Chondrocyte (in vitro differentiated cells): ENCODE measurements at regions not wholly inside any gene's neighbourhood (a gene's known extent, or its start where the extent isn't known, plus 50 kb on each side); places are given as distances from the start of the nearest gene placed in this dataset.
"Not testable (repeated sequence)": the region's sequence is repeated elsewhere in the genome, so short reads cannot be mapped to it uniquely, and the experiment has no call there.

Experiments used
- DNase-seq: peaks from one replicate; pipeline ENCODE4 v3.0.0; 2021; ENCODE audit warnings: mixed read lengths, low spot score
- H3K27ac Mint-ChIP-seq: one replicate; pipeline ENCODE4 v1.8.0; 2021; ENCODE audit warnings: mild to moderate bottlenecking, moderate library complexity, mixed read lengths; ENCODE audit not compliant: unreplicated experiment
- H3K27me3 Mint-ChIP-seq: 2 replicates; pipeline ENCODE4 v1.8.0; 2021; ENCODE audit warnings: low read depth, mixed read lengths
- H3K36me3 Mint-ChIP-seq: 2 replicates; pipeline ENCODE4 v1.8.0; 2021; ENCODE audit warnings: low read depth, mixed read lengths
- H3K4me1 Mint-ChIP-seq: 2 replicates; pipeline ENCODE4 v1.8.0; 2021; ENCODE audit warnings: low read depth, mild to moderate bottlenecking, mixed read lengths
- H3K4me3 Mint-ChIP-seq: one replicate; pipeline ENCODE4 v1.8.0; 2021; ENCODE audit warnings: mild to moderate bottlenecking, moderate library complexity, mixed read lengths; ENCODE audit not compliant: unreplicated experiment
- H3K9me3 Mint-ChIP-seq: 2 replicates; pipeline ENCODE4 v1.8.0; 2021; ENCODE audit warnings: low read depth, mixed read lengths
- CTCF ChIP-seq: fragments of 200-600 bp; sonication (generic); IDR thresholded peaks from 2 replicates; pipeline ENCODE4 v1.5.0; 2021; ENCODE audit warnings: antibody characterized with exemption, mild to moderate bottlenecking, moderate library complexity

DNA sequence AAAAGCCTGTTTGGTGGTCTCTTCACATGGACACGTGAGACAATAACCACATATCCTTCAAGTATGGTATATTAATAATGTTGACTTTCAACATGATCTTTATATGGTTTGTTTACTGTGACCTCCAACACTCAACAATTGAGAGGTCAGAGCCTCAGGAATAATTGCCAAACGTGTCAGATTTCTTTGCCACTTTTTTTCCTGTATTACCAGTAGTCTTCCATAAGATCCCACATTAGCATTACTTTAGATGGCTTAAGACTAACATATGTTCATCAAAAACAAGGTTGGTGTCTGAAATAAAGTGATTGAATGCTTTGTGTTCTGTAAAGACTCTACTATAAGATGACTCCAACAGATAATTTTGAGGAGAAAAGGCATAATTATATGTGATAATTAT is 118.7 kb upstream of the F3 start:
- Mint-ChIP-seq H3K36me3 (no peaks in the 10 kb centered on the region), H3K27ac (no peak overlapping the region), H3K27me3 (no peaks in the 10 kb centered on the region), H3K9me3 (no peaks in the 10 kb centered on the region), H3K4me1 (peaks cover 13% of the 10 kb centered on the region), H3K4me3 (no peak overlapping the region)
- DNase-seq: no peak
- TF ChIP-seq CTCF: no peak

GRCh38 chr1:94659202-94659601 is 117.6 kb upstream of the F3 start:
- H3K4me1 Mint-ChIP-seq, H3K27ac Mint-ChIP-seq, H3K36me3 Mint-ChIP-seq, H3K9me3 Mint-ChIP-seq, DNase-seq, H3K4me3 Mint-ChIP-seq, H3K27me3 Mint-ChIP-seq: not testable (repeated sequence)

- Mint-ChIP-seq H3K27me3 (no peaks in the 10 kb centered on the region), H3K4me3 (no peak overlapping the region), H3K36me3 (no peaks in the 10 kb centered on the region), H3K4me1 (peaks cover 19% of the 10 kb centered on the region), H3K27ac (no peak overlapping the region), H3K9me3 (no peaks in the 10 kb centered on the region)
- DNase-seq: no peak
- no peak for TF ChIP-seq CTCF
Measured at GRCh38 chr1:94658221-94658620, 116.7 kb upstream of the F3 start.

DNA sequence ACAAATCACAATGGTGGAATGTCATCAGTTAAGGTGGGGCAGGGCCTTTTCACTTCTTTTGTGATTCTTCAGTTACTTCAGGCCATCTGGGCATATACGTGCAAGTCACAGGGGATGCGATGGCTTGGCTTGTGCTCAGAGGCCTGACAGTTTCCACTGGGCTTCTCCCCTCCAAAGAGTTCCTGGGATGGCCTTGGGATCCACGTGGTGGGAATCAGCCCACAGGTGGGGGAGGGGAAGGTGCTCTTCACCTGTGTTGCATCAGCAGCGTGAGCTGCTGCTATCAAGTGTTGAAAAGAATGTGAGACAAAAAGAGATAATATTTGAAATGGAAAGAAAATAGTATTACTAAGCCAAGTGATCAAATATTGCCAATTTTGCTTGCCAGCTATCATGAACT is 116.2 kb upstream of the F3 start:
- H3K4me3 Mint-ChIP-seq, H3K27me3 Mint-ChIP-seq, DNase-seq, H3K36me3 Mint-ChIP-seq, H3K27ac Mint-ChIP-seq, H3K9me3 Mint-ChIP-seq: not testable (repeated sequence)
- H3K4me1 Mint-ChIP-seq: peaks cover 19% of the 10 kb centered on the region

- no peak for TF ChIP-seq CTCF
- H3K27me3 Mint-ChIP-seq: no peaks in the 10 kb centered on the region
- DNase-seq: no peak
- H3K9me3 Mint-ChIP-seq: no peaks in the 10 kb centered on the region
- H3K27ac Mint-ChIP-seq: no peak overlapping the region
- peaks cover 19% of the 10 kb centered on the region for H3K4me1 Mint-ChIP-seq
- no peaks in the 10 kb centered on the region for H3K36me3 Mint-ChIP-seq
- no peak overlapping the region for H3K4me3 Mint-ChIP-seq
Measured at GRCh38 chr1:94656967-94657366, 115.4 kb upstream of the F3 start.

DNA sequence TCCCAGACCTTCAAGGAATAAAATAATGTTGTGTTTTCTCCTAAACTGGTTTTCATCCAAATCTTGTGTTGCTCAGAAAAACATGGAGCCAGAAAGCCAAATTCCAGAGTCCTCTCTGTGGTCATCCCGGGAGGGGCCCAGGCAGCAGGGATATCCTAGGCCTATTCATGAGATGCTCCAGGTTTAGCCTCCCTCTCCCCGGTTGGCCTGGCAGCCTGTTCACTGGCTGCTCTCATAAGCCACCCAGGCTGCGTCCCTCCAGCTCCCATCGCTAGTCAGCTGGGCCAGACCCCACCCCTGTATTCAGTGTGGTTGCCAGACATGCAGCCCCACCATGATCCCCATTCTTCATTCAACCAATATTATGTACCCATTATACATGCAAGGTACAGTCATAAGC is 113.4 kb upstream of the F3 start:
- Mint-ChIP-seq H3K4me1 (peaks cover 11% of the 10 kb centered on the region), H3K27me3 (no peaks in the 10 kb centered on the region), H3K36me3 (no peaks in the 10 kb centered on the region), H3K27ac (no peak overlapping the region), H3K4me3 (no peak overlapping the region), H3K9me3 (no peaks in the 10 kb centered on the region)
- TF ChIP-seq CTCF: no peak
- no peak for DNase-seq
